Lower lobe of right lung (tissue), 2 donors: ENCODE measurements at regions not wholly inside any gene's neighbourhood (a gene's known extent, or its start where the extent isn't known, plus 50 kb on each side); places are given as distances from the start of the nearest gene placed in this dataset.

Source experiments
- ATAC-seq, 2 donors: fragments of 200-7000 bp; cut with Tn5 transposase; one replicate each; pipeline ENCODE4 v1.9.1; 2020 to 2022; ENCODE audit warnings: mild to moderate bottlenecking in 2 of 2, moderate library complexity in 2 of 2
- DNase-seq: peaks from one replicate; pipeline ENCODE4 v3.0.0-alpha.2; 2020
- H3K27ac ChIP-seq: fragments of 200-600 bp; one replicate; pipeline ENCODE4 v1.8.0; 2022
- H3K27me3 ChIP-seq: fragments of 200-600 bp; one replicate; pipeline ENCODE4 v1.8.0; 2022; ENCODE audit warnings: low read depth
- H3K36me3 ChIP-seq: fragments of 200-600 bp; one replicate; pipeline ENCODE4 v1.8.0; 2022; ENCODE audit warnings: mild to moderate bottlenecking
- H3K4me1 ChIP-seq: fragments of 200-600 bp; one replicate; pipeline ENCODE4 v1.8.0; 2022
- H3K4me3 ChIP-seq: fragments of 200-600 bp; one replicate; pipeline ENCODE4 v1.8.0; 2022; ENCODE audit warnings: mild to moderate bottlenecking
- H3K9me3 ChIP-seq: fragments of 200-600 bp; one replicate; pipeline ENCODE4 v1.8.0; 2022
- CTCF ChIP-seq: fragments of 200-600 bp; IDR thresholded peaks from one replicate; pipeline ENCODE4 v1.8.0; 2022; ENCODE audit warnings: antibody characterized with exemption, mild to moderate bottlenecking
- intact Hi-C: fragments of 100-400 bp; cut with DNase I; formaldehyde crosslinking; loops from one replicate; pipeline ENCODE4 v1.11.0; 2022
- donor health status: DM: no; HTN: yes; CAD: no; lungs with severe emphysema.

- no peak for TF ChIP-seq CTCF
- ATAC-seq (no peak), DNase-seq (no peak)
- Histone ChIP-seq H3K27ac (no peak overlapping the region), H3K27me3 (no peaks in the 10 kb centered on the region), H3K4me3 (no peak overlapping the region), H3K9me3 (no peaks in the 10 kb centered on the region), H3K36me3 (no peaks in the 10 kb centered on the region), H3K4me1 (peaks cover 4% of the 10 kb centered on the region)
- intact Hi-C loops = no loop called here
Observed at GRCh38 chr5:87076931-87077330, 190.8 kb upstream of the RASA1 start.

- intact Hi-C loops = no loop called here
- Histone ChIP-seq H3K4me1 (peaks cover 6% of the 10 kb centered on the region), H3K27me3 (no peaks in the 10 kb centered on the region), H3K9me3 (no peaks in the 10 kb centered on the region), H3K27ac (no peak overlapping the region), H3K36me3 (no peaks in the 10 kb centered on the region), H3K4me3 (no peak overlapping the region)
- no peak for ATAC-seq
- no peak for TF ChIP-seq CTCF
- DNase-seq = no peak
Observed at GRCh38 chr5:87079219-87079618, 188.5 kb upstream of the RASA1 start.

DNA sequence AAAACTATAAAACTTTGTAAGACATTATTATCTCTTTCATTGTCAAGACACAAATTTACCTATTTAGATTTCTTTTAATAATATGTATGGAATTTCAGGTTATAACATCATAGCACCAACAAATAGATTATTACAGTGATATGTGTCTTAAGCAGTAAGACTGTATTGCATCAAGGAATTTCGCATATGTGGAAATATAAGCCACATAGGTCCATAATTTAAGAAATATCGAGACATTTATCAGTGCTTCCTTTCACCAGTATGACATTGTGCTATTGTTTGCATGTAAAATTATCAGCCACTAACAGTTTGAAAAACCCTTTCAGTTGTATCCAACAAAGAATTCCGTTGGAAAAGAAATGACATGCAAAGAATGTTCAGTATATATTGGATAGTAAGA, 186.7 kb upstream of the RASA1 start:
- Histone ChIP-seq H3K27me3 (no peaks in the 10 kb centered on the region), H3K4me1 (peaks cover 6% of the 10 kb centered on the region), H3K27ac (no peak overlapping the region), H3K4me3 (no peak overlapping the region), H3K36me3 (no peaks in the 10 kb centered on the region), H3K9me3 (no peaks in the 10 kb centered on the region)
- no peak for TF ChIP-seq CTCF
- intact Hi-C loops = no loop called here
- DNase-seq = no peak
- no peak for ATAC-seq

DNA sequence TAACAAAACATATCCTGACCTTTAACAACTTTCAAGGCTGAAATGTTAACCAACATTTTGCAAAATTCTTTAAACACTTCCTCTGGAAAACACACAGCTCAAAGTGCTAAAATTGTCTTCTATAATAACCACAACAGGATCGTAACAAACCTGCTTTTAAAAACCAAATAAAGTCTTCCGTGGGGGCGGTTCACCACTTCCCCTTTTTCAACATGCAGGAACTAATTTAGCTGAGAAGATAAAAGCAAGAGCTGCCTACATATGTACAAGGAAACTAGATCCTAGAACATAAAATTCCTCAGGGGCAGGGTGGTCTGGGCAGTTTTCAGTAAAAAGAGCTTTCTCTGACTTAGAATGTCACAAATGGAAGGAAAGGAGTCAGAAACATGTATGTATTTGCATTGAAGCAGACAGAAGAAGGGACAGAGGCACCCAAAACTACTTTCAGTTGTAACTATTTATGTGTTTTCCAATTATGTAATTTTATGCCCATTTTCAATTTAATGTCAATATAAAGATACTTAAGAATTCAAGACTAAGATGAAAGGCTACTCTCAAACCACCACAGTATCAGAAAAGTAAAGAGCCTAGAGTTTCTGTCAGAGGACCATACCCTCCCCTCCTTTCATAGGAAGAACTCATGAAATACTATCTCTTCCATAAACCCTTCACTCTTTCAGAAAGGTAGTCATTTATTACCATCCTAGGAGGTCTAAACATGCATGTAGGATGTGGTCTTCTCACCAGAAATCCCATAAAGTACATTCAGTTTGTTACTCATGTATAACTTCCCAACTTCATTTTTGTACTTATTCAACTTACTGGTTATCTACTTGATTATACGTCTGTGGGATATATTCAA, 185.9 kb upstream of the RASA1 start:
- H3K9me3 ChIP-seq = no peaks in the 10 kb centered on the region
- no peak overlapping the region for H3K4me3 ChIP-seq
- no peak for DNase-seq
- peaks cover 6% of the 10 kb centered on the region for H3K4me1 ChIP-seq
- no peak overlapping the region for H3K27ac ChIP-seq
- intact Hi-C loops = no loop called here
- TF ChIP-seq CTCF = no peak
- no peaks in the 10 kb centered on the region for H3K36me3 ChIP-seq
- H3K27me3 ChIP-seq = no peaks in the 10 kb centered on the region
- peak; percentile 65 to 66 for ATAC-seq

DNA sequence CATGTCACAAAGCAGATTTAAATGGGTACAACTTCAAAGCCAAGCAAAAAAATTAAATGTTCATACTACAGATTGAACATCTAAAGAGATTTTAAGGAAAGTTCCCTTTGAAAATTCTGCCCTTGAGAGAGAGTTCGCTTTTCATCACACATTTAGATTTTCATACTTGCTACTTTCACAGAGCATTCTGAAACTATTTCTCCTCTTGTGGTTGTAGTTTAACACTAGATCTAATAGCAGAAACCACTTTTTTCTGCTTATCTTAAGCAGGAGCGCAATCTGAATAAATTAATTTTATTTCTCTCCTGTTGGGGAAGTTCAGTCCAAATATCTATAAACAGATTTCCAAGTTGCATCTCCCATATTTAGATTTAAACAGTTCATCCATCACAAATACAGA, 173.3 kb upstream of the RASA1 start:
- no peak for DNase-seq
- Histone ChIP-seq H3K4me1 (no peaks in the 10 kb centered on the region), H3K27ac (no peak overlapping the region), H3K27me3 (no peaks in the 10 kb centered on the region), H3K9me3 (no peaks in the 10 kb centered on the region), H3K4me3 (no peak overlapping the region), H3K36me3 (no peaks in the 10 kb centered on the region)
- intact Hi-C loops = no loop called here
- ATAC-seq = no peak
- no peak for TF ChIP-seq CTCF
